H1 (cell line): ENCODE measurements at regions not wholly inside any gene's neighbourhood (a gene's known extent, or its start where the extent isn't known, plus 50 kb on each side); places are given as distances from the start of the nearest gene placed in this dataset.

Experiments
- CTCF ChIA-PET: fragments of 300-600 bp; sonication (Branson Sonifier 250); formaldehyde crosslinking; loops from one replicate; lab custom pipeline; 2021; ENCODE audit not compliant: partially characterized antibody; lab: Charles Lee
- POLR2A ChIA-PET: fragments of 300-600 bp; sonication (Branson Sonifier 250); formaldehyde crosslinking; loops from one replicate; lab custom pipeline; 2021; ENCODE audit warnings: inconsistent platforms; ENCODE audit not compliant: partially characterized antibody; lab: Charles Lee
- DNase-seq, 2 experiments: peaks; one replicate each; pipeline versions ENCODE4 v3.0.0 to v3.0.0-alpha.2; 2010 to 2022; ENCODE audit warnings: low spot score in 2 of 2, low read depth in 1 of 2, mixed read lengths in 1 of 2
- FAIRE-seq: peaks from 2 replicates; lab custom pipeline; 2011; peaks lifted over from hg19 to GRCh38; lab: Jason Lieb, UNC
- H2AFZ ChIP-seq: 2 replicates; pipeline ENCODE4 v1.8.1; 2012; ENCODE audit warnings: low read length, inconsistent platforms
- H2AK5ac ChIP-seq: 2 replicates; pipeline ENCODE4 v1.6.1; 2013; ENCODE audit warnings: low read depth, low read length
- H2BK120ac ChIP-seq: replicated peaks from 2 replicates; pipeline ENCODE3; 2013; ENCODE audit warnings: low read depth, low read length, inconsistent platforms
- H2BK12ac ChIP-seq: 2 replicates; pipeline ENCODE4 v1.6.1; 2013; ENCODE audit warnings: low read depth, low read length
- H2BK15ac ChIP-seq: 2 replicates; pipeline ENCODE4 v1.6.1; 2013; ENCODE audit warnings: low read length
- H2BK20ac ChIP-seq: 2 replicates; pipeline ENCODE4 v1.6.1; 2013; ENCODE audit warnings: low read length
- H2BK5ac ChIP-seq: 2 replicates; pipeline ENCODE4 v1.6.1; 2013; ENCODE audit warnings: low read depth, low read length
- H3K14ac ChIP-seq: 2 replicates; pipeline ENCODE4 v1.6.1; 2013; ENCODE audit warnings: inconsistent platforms; ENCODE audit not compliant: insufficient read length
- H3K18ac ChIP-seq: 2 replicates; pipeline ENCODE4 v1.6.1; 2013; ENCODE audit warnings: low read length; ENCODE audit errors: extremely low read depth
- H3K23ac ChIP-seq: 2 replicates; pipeline ENCODE4 v1.6.1; 2013; ENCODE audit warnings: inconsistent platforms; ENCODE audit not compliant: insufficient read length
- H3K23me2 ChIP-seq: 2 replicates; pipeline ENCODE4 v1.6.1; 2013; ENCODE audit warnings: low read depth, low read length
- H3K27ac ChIP-seq: 2 replicates; pipeline ENCODE4 v1.6.1; 2011; ENCODE audit warnings: low read depth, low read length, inconsistent platforms
- H3K27me3 ChIP-seq, 4 experiments: replicated peaks in 1 of 4; 1 replicate in 1 of 4; 2 replicates in 3 of 4; pipeline versions ENCODE4 v1.6.1 to v1.8.1; 2011 to 2013; ENCODE audit warnings: low read length in 3 of 4, mild to moderate bottlenecking in 3 of 4, inconsistent platforms in 2 of 4, mixed read lengths in 2 of 4, moderate library complexity in 1 of 4; ENCODE audit not compliant: control insufficient read depth in 3 of 4, insufficient read depth in 3 of 4; ENCODE audit errors: extremely low read depth in 1 of 4
- H3K36me3 ChIP-seq, 4 experiments: 2 replicates each; pipeline versions ENCODE4 v1.6.1 to v1.8.1; 2011 to 2013; ENCODE audit warnings: mild to moderate bottlenecking in 4 of 4, low read length in 3 of 4, moderate library complexity in 2 of 4, control low read depth in 1 of 4, inconsistent platforms in 1 of 4; ENCODE audit not compliant: insufficient read depth in 4 of 4, control insufficient read depth in 2 of 4
- H3K4ac ChIP-seq: replicated peaks from 2 replicates; pipeline ENCODE3; 2013; ENCODE audit warnings: low read length, low read depth, mixed read lengths, inconsistent platforms; ENCODE audit not compliant: insufficient read length
- H3K4me1 ChIP-seq, 4 experiments: replicated peaks in 1 of 4; 1 replicate in 1 of 4; 2 replicates in 3 of 4; pipeline versions ENCODE4 v1.6.1 to v1.8.1; 2011 to 2013; ENCODE audit warnings: low read length in 3 of 4, inconsistent platforms in 2 of 4, mixed read lengths in 1 of 4; ENCODE audit not compliant: insufficient read depth in 4 of 4, control insufficient read depth in 3 of 4
- H3K4me2 ChIP-seq, 2 experiments: 2 replicates each; pipeline versions ENCODE4 v1.6.1 to v1.8.1; 2011 to 2013; ENCODE audit warnings: low read depth in 2 of 2, low read length in 2 of 2, control low read depth in 1 of 2, inconsistent platforms in 1 of 2, mild to moderate bottlenecking in 1 of 2; ENCODE audit not compliant: insufficient read depth in 1 of 2
- H3K4me3 ChIP-seq, 4 experiments: fragments of 200-600, 300-600 bp in 1 of 4; sonication (generic), shearing (Covaris generic), sonication (Bioruptor Twin) in 1 of 4; 2 replicates each; pipeline versions ENCODE4 v1.5.1 to v1.8.1; 2011 to 2016; ENCODE audit warnings: low read length in 4 of 4, low read depth in 3 of 4, control low read depth in 2 of 4, inconsistent platforms in 2 of 4, mild to moderate bottlenecking in 2 of 4, mixed read lengths in 1 of 4, moderate library complexity in 1 of 4; ENCODE audit not compliant: insufficient read depth in 2 of 4; ENCODE audit errors: extremely low read depth in 1 of 4
- H3K56ac ChIP-seq: replicated peaks from 2 replicates; pipeline ENCODE3; 2013; ENCODE audit warnings: low read depth, mild to moderate bottlenecking, mixed read lengths, low read length, inconsistent platforms; ENCODE audit not compliant: insufficient read length
- H3K79me1 ChIP-seq: 2 replicates; pipeline ENCODE4 v1.6.1; 2013; ENCODE audit warnings: low read depth, low read length, control low read depth
- H3K79me2 ChIP-seq, 2 experiments: 2 replicates each; pipeline versions ENCODE4 v1.6.1 to v1.8.1; 2012 to 2013; ENCODE audit warnings: low read length in 2 of 2, mild to moderate bottlenecking in 2 of 2, inconsistent platforms in 1 of 2; ENCODE audit not compliant: insufficient read depth in 2 of 2, control insufficient read depth in 1 of 2
- H3K9ac ChIP-seq, 4 experiments: replicated peaks in 1 of 4; 1 replicate in 1 of 4; 2 replicates in 3 of 4; pipeline versions ENCODE4 v1.6.1 to v1.8.1; 2011 to 2013; ENCODE audit warnings: low read depth in 3 of 4, low read length in 3 of 4, control low read depth in 2 of 4, mild to moderate bottlenecking in 2 of 4, moderate library complexity in 2 of 4, inconsistent platforms in 1 of 4; ENCODE audit errors: extremely low read depth in 1 of 4
- H3K9me3 ChIP-seq, 2 experiments: 2 replicates each; pipeline versions ENCODE4 v1.6.1 to v1.8.1; 2012 to 2013; ENCODE audit warnings: mild to moderate bottlenecking in 2 of 2, moderate library complexity in 2 of 2, control low read depth in 1 of 2, inconsistent platforms in 1 of 2, low read depth in 1 of 2, low read length in 1 of 2, mixed read lengths in 1 of 2; ENCODE audit not compliant: insufficient read depth in 2 of 2
- H4K20me1 ChIP-seq, 2 experiments: replicated peaks in 1 of 2; 2 replicates each; pipeline versions ENCODE3 to v1.8.1; 2011 to 2013; ENCODE audit warnings: inconsistent platforms in 2 of 2, low read length in 2 of 2, mild to moderate bottlenecking in 1 of 2; ENCODE audit not compliant: insufficient read depth in 2 of 2, control insufficient read depth in 1 of 2
- H4K5ac ChIP-seq: 2 replicates; pipeline ENCODE4 v1.6.1; 2013; ENCODE audit warnings: low read length, low read depth, mixed read lengths, inconsistent platforms; ENCODE audit not compliant: insufficient read length
- H4K8ac ChIP-seq: 2 replicates; pipeline ENCODE4 v1.8.0; 2013; ENCODE audit warnings: mild to moderate bottlenecking, moderate library complexity, low read length, inconsistent platforms; ENCODE audit not compliant: insufficient read depth; ENCODE audit errors: extremely low read depth
- H4K91ac ChIP-seq: replicated peaks from 2 replicates; pipeline ENCODE3; 2013; ENCODE audit warnings: low read length, mixed read lengths, inconsistent platforms; ENCODE audit not compliant: insufficient read length
- ATF2 ChIP-seq: IDR thresholded peaks from 2 replicates; pipeline ENCODE4 v1.6.1; 2012; ENCODE audit warnings: low read length, inconsistent platforms
- BACH1 ChIP-seq: IDR thresholded peaks from 2 replicates; pipeline ENCODE4 v1.6.1; 2012; ENCODE audit warnings: low read length, improper control_type of control experiment
- CHD1 ChIP-seq: IDR thresholded peaks from 2 replicates; pipeline ENCODE4 v1.6.1; 2012; ENCODE audit warnings: low read depth, low read length, improper control_type of control experiment
- CTBP2 ChIP-seq: IDR thresholded peaks from 2 replicates; pipeline ENCODE4 v1.7.0; 2011; ENCODE audit warnings: borderline replicate concordance, mild to moderate bottlenecking, moderate library complexity, mixed read lengths, low read length; ENCODE audit not compliant: insufficient read depth, insufficient read length
- FOSL1 ChIP-seq: IDR thresholded peaks from 2 replicates; pipeline ENCODE4 v1.6.1; 2011; ENCODE audit warnings: mild to moderate bottlenecking, low read depth, low read length, moderate library complexity; ENCODE audit not compliant: insufficient read depth
- KDM1A ChIP-seq: fragments of 200-600, 300-600 bp; sonication (generic); IDR thresholded peaks from 2 replicates; pipeline ENCODE4 v1.7.1; 2016; ENCODE audit warnings: mild to moderate bottlenecking, low read length, borderline replicate concordance
- PHF8 ChIP-seq: fragments of 200-600 bp; sonication (generic); conservative IDR thresholded peaks from 2 replicates; pipeline ENCODE4 v1.7.1; 2012; ENCODE audit warnings: low read depth, mild to moderate bottlenecking, inconsistent platforms, low read length, moderate library complexity
- POLR2A ChIP-seq, 2 experiments: IDR thresholded peaks; 1 replicate in 1 of 2; 2 replicates in 1 of 2; pipeline ENCODE4 v1.6.1; 2011; ENCODE audit warnings: low read depth in 2 of 2, low read length in 2 of 2, mild to moderate bottlenecking in 2 of 2; ENCODE audit errors: control extremely low read depth in 1 of 2
- RXRA ChIP-seq: IDR thresholded peaks from 2 replicates; pipeline ENCODE4 v1.6.1; 2011; ENCODE audit warnings: low read depth, mild to moderate bottlenecking, low read length, moderate library complexity; ENCODE audit not compliant: insufficient read depth
- SAP30 ChIP-seq: fragments of 300-600 bp; sonication (generic); IDR thresholded peaks from 2 replicates; pipeline ENCODE4 v1.7.1; 2012; ENCODE audit warnings: low read length, moderate library complexity, mild to moderate bottlenecking, inconsistent platforms; ENCODE audit not compliant: insufficient read depth, insufficient replicate concordance
- SRF ChIP-seq: IDR thresholded peaks from 2 replicates; pipeline ENCODE4 v1.6.1; 2011; ENCODE audit warnings: mild to moderate bottlenecking, low read depth, low read length, moderate library complexity
- SUZ12 ChIP-seq: fragments of 200-600 bp; sonication (generic); IDR thresholded peaks from 2 replicates; pipeline ENCODE4 v1.6.1; 2012; ENCODE audit warnings: mild to moderate bottlenecking, inconsistent platforms, low read length, moderate library complexity, mixed read lengths
- YY1 ChIP-seq: IDR thresholded peaks from 2 replicates; pipeline ENCODE4 v1.6.1; 2011; ENCODE audit warnings: low read depth, mild to moderate bottlenecking, low read length
- ZNF274 ChIP-seq: IDR thresholded peaks from 2 replicates; pipeline ENCODE4 v1.7.0; 2012; ENCODE audit warnings: low read length, borderline replicate concordance; ENCODE audit errors: extremely low read depth
- WGBS, 2 experiments: shearing (Covaris generic) in 1 of 2; methylation state at CpG; one replicate each; pipeline versions ENCODE4 v1.1.6 to v1.1.7; 2013 to 2015; ENCODE audit warnings: low lambda C conversion rate in 2 of 2, mixed read lengths in 2 of 2, inconsistent platforms in 1 of 2, low coverage in 1 of 2, missing lambda C conversion rate in 1 of 2; ENCODE audit not compliant: insufficient replicate concordance in 2 of 2, insufficient coverage in 1 of 2, insufficient read length in 1 of 2; ENCODE audit errors: extremely low coverage in 1 of 2, missing lambda C conversion rate in 1 of 2; 5-methylcytosine and 5-hydroxymethylcytosine counted together

GRCh38 chr7:132069306-132069705 is 507.0 kb downstream of the PLXNA4 start:
- Histone ChIP-seq H3K9me3 (no peaks in the 10 kb centered on the region; a peak in 1 of 4 replicates), H3K23me2 (no peaks in the 10 kb centered on the region), H3K9ac (no peak overlapping the region), H2AFZ (no peak overlapping the region), H3K4me2 (no peak overlapping the region), H2AK5ac (no peak overlapping the region), H4K8ac (no peak overlapping the region), H2BK15ac (no peak overlapping the region), H2BK12ac (no peak overlapping the region), H3K56ac (no peak overlapping the region), H3K18ac (no peak overlapping the region), H3K4ac (no peak overlapping the region), H4K20me1 (no peaks in the 10 kb centered on the region), H4K5ac (no peak overlapping the region), H2BK20ac (no peak overlapping the region), H3K36me3 (no peaks in the 10 kb centered on the region), H4K91ac (no peak overlapping the region), H3K27ac (no peak overlapping the region), H2BK120ac (no peak overlapping the region), H3K79me2 (no peaks in the 10 kb centered on the region), H3K14ac (no peak overlapping the region), H3K4me3 (no peak overlapping the region), H3K4me1 (no peaks in the 10 kb centered on the region; a peak in 1 of 7 replicates), H3K27me3 (no peaks in the 10 kb centered on the region), H3K79me1 (no peaks in the 10 kb centered on the region), H2BK5ac (no peak overlapping the region), H3K23ac (no peak overlapping the region)
- FAIRE-seq = no peak
- POLR2A ChIA-PET = no interaction called here
- CTCF ChIA-PET = interaction anchor here (0.9 kb wide), 1 partner anchor 133 kb away, joined by 3 read pairs; no protein-coding TSS in a partner anchor
- WGBS, 2 experiments = 86% methylated on average over 4 of the region's 4 CpGs; no CpG with 5 or more reads in 1 of the 2 experiments
- DNase-seq = no peak
- no peak for TF ChIP-seq SAP30
- TF ChIP-seq SUZ12 = no peak
- TF ChIP-seq SRF = no peak
- TF ChIP-seq PHF8 = no peak
- no peak for TF ChIP-seq ZNF274
- no peak for TF ChIP-seq KDM1A
- TF ChIP-seq CHD1 = no peak
- TF ChIP-seq CTBP2 = no peak
- no peak for TF ChIP-seq RXRA
- TF ChIP-seq POLR2A (IDR thresholded peaks at IDR 0.05; ENCODE audit: control extremely low read depth in 1 of 2, low read depth in 2 of 2, low read length in 2 of 2) = no peak
- TF ChIP-seq YY1 = no peak
- TF ChIP-seq BACH1 = no peak
- no peak for TF ChIP-seq ATF2
- TF ChIP-seq FOSL1 = no peak
